ENCODE measurements at regions not wholly inside any gene's neighbourhood (a gene's known extent, or its start where the extent isn't known, plus 50 kb on each side); places are given as distances from the start of the nearest gene placed in this dataset.

DNA sequence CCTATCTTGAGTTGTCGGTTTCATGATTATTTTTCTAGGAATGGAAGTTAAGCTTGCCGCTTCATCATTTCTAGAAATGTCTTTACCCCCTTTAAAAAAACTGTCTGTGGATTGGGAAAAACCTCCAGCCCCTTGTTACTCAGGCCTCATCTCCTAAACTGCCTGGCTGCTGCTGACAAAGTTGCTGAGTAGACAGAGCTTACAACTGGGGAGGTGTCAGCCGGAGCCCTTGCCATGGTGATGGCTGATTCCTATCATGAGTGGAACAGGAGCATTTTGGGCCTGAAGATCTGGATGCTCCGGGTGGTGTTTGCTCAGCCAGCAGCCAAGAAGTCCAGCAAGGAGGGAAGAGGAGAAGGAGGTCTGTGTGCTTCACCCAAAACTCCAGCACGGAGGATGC is 243.3 kb downstream of the ENGASE start:
- WGBS (ENCODE audit: insufficient coverage, insufficient read length) = no CpG with 5 or more reads among the region's 5 CpGs
- H3K4me1 ChIP-seq (ENCODE audit: control insufficient read depth, insufficient read depth, low read length) = no peaks in the 10 kb centered on the region
- H3K4me3 ChIP-seq (ENCODE audit: low read length) = no peak overlapping the region
- no peaks in the 10 kb centered on the region for H3K36me3 ChIP-seq (ENCODE audit: control insufficient read depth, insufficient read depth, low read length)
- no peak for DNase-seq (ENCODE audit: low read depth, low spot score)
- H3K9me3 ChIP-seq (ENCODE audit: control insufficient read depth, insufficient read depth, low read length) = no peaks in the 10 kb centered on the region
- no peak overlapping the region for H3K27ac ChIP-seq (ENCODE audit: low read length)
- no peaks in the 10 kb centered on the region for H3K27me3 ChIP-seq (ENCODE audit: control insufficient read depth, insufficient read depth, low read length)

DNA sequence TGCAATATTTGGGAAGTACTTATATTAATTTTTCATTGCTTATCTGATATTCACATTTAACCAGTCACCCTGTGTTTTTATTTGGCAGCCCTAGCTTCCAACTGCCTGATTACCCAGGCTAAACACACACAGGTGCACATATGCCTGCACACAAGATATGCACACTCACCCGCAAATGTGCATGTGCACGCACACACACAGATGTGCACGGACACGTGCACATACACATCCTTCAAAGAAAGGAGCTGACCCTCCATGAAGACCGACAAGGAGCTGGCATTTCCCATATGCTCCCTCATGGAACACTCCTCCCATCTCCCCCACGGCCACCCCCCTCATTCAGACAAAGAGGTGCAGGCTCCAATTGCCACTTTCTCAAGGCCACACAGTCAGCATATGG is 242.2 kb downstream of the ENGASE start:
- H3K4me3 ChIP-seq (ENCODE audit: low read length) = no peak overlapping the region
- no peaks in the 10 kb centered on the region for H3K9me3 ChIP-seq (ENCODE audit: control insufficient read depth, insufficient read depth, low read length)
- no peaks in the 10 kb centered on the region for H3K27me3 ChIP-seq (ENCODE audit: control insufficient read depth, insufficient read depth, low read length)
- H3K36me3 ChIP-seq (ENCODE audit: control insufficient read depth, insufficient read depth, low read length) = no peaks in the 10 kb centered on the region
- H3K27ac ChIP-seq (ENCODE audit: low read length) = no peak overlapping the region
- DNase-seq (ENCODE audit: low read depth, low spot score) = no peak
- no CpG with 5 or more reads among the region's 6 CpGs for WGBS (ENCODE audit: insufficient coverage, insufficient read length)
- no peaks in the 10 kb centered on the region for H3K4me1 ChIP-seq (ENCODE audit: control insufficient read depth, insufficient read depth, low read length)

DNA sequence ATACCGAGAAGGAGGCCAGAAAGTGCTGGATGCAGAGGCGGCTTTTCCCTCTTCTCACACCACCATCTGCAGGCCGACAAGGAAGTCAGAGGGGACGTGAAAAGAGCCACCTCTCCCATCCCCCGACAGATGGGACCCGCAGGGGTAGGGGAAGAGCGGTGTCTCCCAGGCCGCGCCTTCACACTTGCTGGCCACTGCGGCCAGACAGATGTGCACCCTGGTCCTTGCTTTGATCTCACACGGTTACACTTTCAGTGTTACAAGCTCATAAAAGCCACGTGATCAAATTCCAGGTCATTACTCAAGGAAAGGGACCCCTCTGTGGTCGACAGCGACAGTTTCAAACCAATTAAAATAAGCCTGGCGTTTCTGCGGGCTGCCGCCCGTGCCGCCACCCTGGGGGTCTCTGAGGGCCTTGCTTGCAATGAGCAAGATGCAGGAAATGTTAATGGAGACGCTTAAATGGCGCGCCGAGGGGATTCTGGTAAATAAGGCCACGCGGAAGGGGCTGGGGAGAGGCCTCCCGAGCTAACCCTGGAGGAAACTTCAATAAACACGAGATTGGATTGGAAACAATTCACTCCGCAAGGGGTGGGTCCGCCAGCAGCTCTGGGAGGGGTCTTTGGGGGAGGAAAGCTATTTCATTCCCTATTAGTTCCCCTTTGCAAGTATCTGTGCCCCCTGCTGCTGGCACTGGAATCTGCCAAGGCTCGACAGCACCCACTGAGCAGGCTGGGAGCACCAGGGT is 240.9 kb downstream of the ENGASE start:
- Histone ChIP-seq H3K36me3 (ENCODE audit: control insufficient read depth, insufficient read depth, low read length) (no peaks in the 10 kb centered on the region), H3K4me3 (ENCODE audit: low read length) (no peak overlapping the region), H3K9me3 (ENCODE audit: control insufficient read depth, insufficient read depth, low read length) (no peaks in the 10 kb centered on the region), H3K27ac (ENCODE audit: low read length) (no peak overlapping the region), H3K27me3 (ENCODE audit: control insufficient read depth, insufficient read depth, low read length) (no peaks in the 10 kb centered on the region), H3K4me1 (ENCODE audit: control insufficient read depth, insufficient read depth, low read length) (no peaks in the 10 kb centered on the region)
- DNase-seq (ENCODE audit: low read depth, low spot score) = no peak
- no CpG with 5 or more reads among the region's 30 CpGs for WGBS (ENCODE audit: insufficient coverage, insufficient read length)

GRCh38 chr17:79314617-79315357 is 240.2 kb downstream of the ENGASE start:
- Histone ChIP-seq H3K9me3 (ENCODE audit: control insufficient read depth, insufficient read depth, low read length) (no peaks in the 10 kb centered on the region), H3K27ac (ENCODE audit: low read length) (no peak overlapping the region), H3K4me1 (ENCODE audit: control insufficient read depth, insufficient read depth, low read length) (no peaks in the 10 kb centered on the region), H3K27me3 (ENCODE audit: control insufficient read depth, insufficient read depth, low read length) (no peaks in the 10 kb centered on the region), H3K4me3 (ENCODE audit: low read length) (no peak overlapping the region), H3K36me3 (ENCODE audit: control insufficient read depth, insufficient read depth, low read length) (no peaks in the 10 kb centered on the region)
- WGBS (ENCODE audit: insufficient coverage, insufficient read length) = no CpG with 5 or more reads among the region's 13 CpGs
- no peak for DNase-seq (ENCODE audit: low read depth, low spot score)

DNA sequence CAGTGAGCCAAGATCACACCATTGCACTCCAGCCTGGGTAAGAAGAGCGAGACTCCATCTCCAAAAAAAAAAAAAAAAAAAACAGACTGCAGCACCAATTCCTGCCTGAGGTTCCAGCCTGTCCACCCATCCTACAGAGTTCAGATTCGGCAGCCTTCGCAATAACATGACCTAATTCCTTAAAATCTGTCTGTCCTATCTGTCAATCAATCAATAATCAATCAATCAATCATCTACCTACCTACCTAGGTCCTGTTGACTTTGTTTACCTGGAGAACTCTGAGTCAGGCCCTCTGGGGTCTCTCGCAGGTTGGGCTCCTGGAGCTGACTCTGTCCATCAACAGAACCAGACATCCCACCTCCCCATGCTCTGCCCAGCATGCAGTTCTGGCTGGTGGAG is 236.7 kb downstream of the ENGASE start:
- H3K27me3 ChIP-seq (ENCODE audit: control insufficient read depth, insufficient read depth, low read length) = no peaks in the 10 kb centered on the region
- no peak overlapping the region for H3K27ac ChIP-seq (ENCODE audit: low read length)
- WGBS (ENCODE audit: insufficient coverage, insufficient read length) = no CpG with 5 or more reads among the region's 4 CpGs
- no peak for DNase-seq (ENCODE audit: low read depth, low spot score)
- H3K4me3 ChIP-seq (ENCODE audit: low read length) = no peak overlapping the region
- H3K36me3 ChIP-seq (ENCODE audit: control insufficient read depth, insufficient read depth, low read length) = no peaks in the 10 kb centered on the region
- no peaks in the 10 kb centered on the region for H3K9me3 ChIP-seq (ENCODE audit: control insufficient read depth, insufficient read depth, low read length)
- H3K4me1 ChIP-seq (ENCODE audit: control insufficient read depth, insufficient read depth, low read length) = no peaks in the 10 kb centered on the region

GRCh38 chr17:79306424-79307318 is 232.0 kb downstream of the ENGASE start:
- no CpG with 5 or more reads among the region's 26 CpGs for WGBS (ENCODE audit: insufficient coverage, insufficient read length)

DNA sequence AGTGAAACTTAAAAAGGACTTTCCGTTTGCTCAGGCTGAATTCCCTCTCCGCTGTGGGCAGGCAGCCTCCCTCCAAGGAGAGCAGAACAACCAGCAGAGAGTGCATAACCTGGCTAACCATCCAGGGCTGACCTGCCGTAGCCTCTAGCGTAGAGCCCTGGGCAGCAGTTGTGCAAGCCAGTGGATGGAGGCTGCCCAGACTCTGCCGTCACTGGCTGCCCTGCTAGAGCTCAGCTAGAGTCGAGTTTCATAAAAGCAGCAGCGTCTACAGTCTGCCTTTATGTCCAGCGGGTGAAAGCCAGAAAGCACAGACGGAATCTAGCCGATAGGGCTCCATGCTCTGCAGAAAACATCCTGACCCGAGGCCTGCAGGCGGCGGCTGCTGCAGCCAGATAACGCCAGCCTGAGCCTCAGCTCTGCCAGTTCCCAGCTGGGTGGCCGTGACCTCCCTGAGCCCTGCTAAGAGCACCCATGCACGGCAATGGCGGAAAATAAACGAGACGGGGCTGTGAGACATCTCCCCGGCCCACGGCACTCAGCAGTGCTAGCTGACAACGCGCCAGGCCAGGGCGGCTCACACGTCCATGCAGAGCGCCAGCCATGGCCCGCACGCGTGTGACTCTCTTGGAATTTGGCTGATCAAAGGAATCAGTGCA is 231.3 kb downstream of the ENGASE start:
- H3K27ac ChIP-seq (ENCODE audit: low read length) = no peak overlapping the region
- H3K27me3 ChIP-seq (ENCODE audit: control insufficient read depth, insufficient read depth, low read length) = no peaks in the 10 kb centered on the region
- DNase-seq (ENCODE audit: low read depth, low spot score) = no peak
- no peaks in the 10 kb centered on the region for H3K9me3 ChIP-seq (ENCODE audit: control insufficient read depth, insufficient read depth, low read length)
- no peaks in the 10 kb centered on the region for H3K4me1 ChIP-seq (ENCODE audit: control insufficient read depth, insufficient read depth, low read length)
- no CpG with 5 or more reads among the region's 29 CpGs for WGBS (ENCODE audit: insufficient coverage, insufficient read length)
- H3K36me3 ChIP-seq (ENCODE audit: control insufficient read depth, insufficient read depth, low read length) = no peaks in the 10 kb centered on the region
- H3K4me3 ChIP-seq (ENCODE audit: low read length) = no peak overlapping the region

More at GRCh38 chr17:79306424-79307318, 232.0 kb downstream of the ENGASE start:
- H3K27ac ChIP-seq (ENCODE audit: low read length) = no peak overlapping the region
- no peaks in the 10 kb centered on the region for H3K36me3 ChIP-seq (ENCODE audit: control insufficient read depth, insufficient read depth, low read length)
- no peaks in the 10 kb centered on the region for H3K9me3 ChIP-seq (ENCODE audit: control insufficient read depth, insufficient read depth, low read length)
- H3K4me3 ChIP-seq (ENCODE audit: low read length) = no peak overlapping the region
- H3K4me1 ChIP-seq (ENCODE audit: control insufficient read depth, insufficient read depth, low read length) = no peaks in the 10 kb centered on the region
- DNase-seq (ENCODE audit: low read depth, low spot score) = no peak
- H3K27me3 ChIP-seq (ENCODE audit: control insufficient read depth, insufficient read depth, low read length) = no peaks in the 10 kb centered on the region

GRCh38 chr17:79305376-79305767 is 230.7 kb downstream of the ENGASE start:
- DNase-seq (ENCODE audit: low read depth, low spot score) = no peak
- Histone ChIP-seq H3K9me3 (ENCODE audit: control insufficient read depth, insufficient read depth, low read length) (no peaks in the 10 kb centered on the region), H3K27me3 (ENCODE audit: control insufficient read depth, insufficient read depth, low read length) (no peaks in the 10 kb centered on the region), H3K4me1 (ENCODE audit: control insufficient read depth, insufficient read depth, low read length) (no peaks in the 10 kb centered on the region), H3K4me3 (ENCODE audit: low read length) (no peak overlapping the region), H3K27ac (ENCODE audit: low read length) (no peak overlapping the region), H3K36me3 (ENCODE audit: control insufficient read depth, insufficient read depth, low read length) (no peaks in the 10 kb centered on the region)
- no CpG with 5 or more reads among the region's 10 CpGs for WGBS (ENCODE audit: insufficient coverage, insufficient read length)

- no peaks in the 10 kb centered on the region for H3K9me3 ChIP-seq (ENCODE audit: control insufficient read depth, insufficient read depth, low read length)
- no peaks in the 10 kb centered on the region for H3K36me3 ChIP-seq (ENCODE audit: control insufficient read depth, insufficient read depth, low read length)
- no peak overlapping the region for H3K27ac ChIP-seq (ENCODE audit: low read length)
- H3K4me3 ChIP-seq (ENCODE audit: low read length) = no peak overlapping the region
- no CpG with 5 or more reads among the region's 13 CpGs for WGBS (ENCODE audit: insufficient coverage, insufficient read length)
- no peak for DNase-seq (ENCODE audit: low read depth, low spot score)
- H3K27me3 ChIP-seq (ENCODE audit: control insufficient read depth, insufficient read depth, low read length) = no peaks in the 10 kb centered on the region
- no peaks in the 10 kb centered on the region for H3K4me1 ChIP-seq (ENCODE audit: control insufficient read depth, insufficient read depth, low read length)
These were observed 230.3 kb downstream of the ENGASE start for GRCh38 chr17:79304884-79305283.

DNA sequence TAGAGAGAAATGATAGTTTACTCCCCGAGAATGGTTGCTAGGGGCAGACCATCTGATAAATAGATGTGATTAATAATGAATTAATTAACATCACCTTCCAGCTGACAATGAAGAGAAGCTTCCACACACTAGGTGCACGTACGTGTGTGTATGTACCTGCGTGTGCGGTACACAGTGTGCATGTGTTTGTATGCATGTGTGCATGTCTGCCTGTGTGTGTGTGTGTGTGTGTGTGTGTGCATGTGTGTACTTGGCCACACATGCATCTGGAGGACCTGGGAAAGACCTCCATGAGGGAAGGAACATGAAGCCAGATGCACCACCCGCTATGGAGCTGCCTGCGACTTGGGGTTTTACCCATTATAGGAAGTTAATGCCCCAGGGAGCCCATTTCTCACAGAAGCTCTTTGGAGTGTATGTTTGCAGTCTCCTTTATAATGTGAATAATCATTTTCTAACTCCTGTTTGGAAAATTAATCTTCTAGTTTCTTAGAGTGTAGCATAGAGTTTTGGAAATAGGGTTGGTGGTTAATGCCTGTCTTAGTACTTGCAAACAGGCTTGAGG is 229.1 kb downstream of the ENGASE start:
- no CpG with 5 or more reads among the region's 7 CpGs for WGBS (ENCODE audit: insufficient coverage, insufficient read length)
- no peaks in the 10 kb centered on the region for H3K27me3 ChIP-seq (ENCODE audit: control insufficient read depth, insufficient read depth, low read length)
- H3K27ac ChIP-seq (ENCODE audit: low read length) = no peak overlapping the region
- no peak overlapping the region for H3K4me3 ChIP-seq (ENCODE audit: low read length)
- H3K36me3 ChIP-seq (ENCODE audit: control insufficient read depth, insufficient read depth, low read length) = no peaks in the 10 kb centered on the region
- no peaks in the 10 kb centered on the region for H3K4me1 ChIP-seq (ENCODE audit: control insufficient read depth, insufficient read depth, low read length)
- H3K9me3 ChIP-seq (ENCODE audit: control insufficient read depth, insufficient read depth, low read length) = no peaks in the 10 kb centered on the region
- no peak for DNase-seq (ENCODE audit: low read depth, low spot score)

Measured in iPS DF 6.9 (cell line).